ENCODE measurements at regions not wholly inside any gene's neighbourhood (a gene's known extent, or its start where the extent isn't known, plus 50 kb on each side); places are given as distances from the start of the nearest gene placed in this dataset.

- Histone ChIP-seq H3K4me2 (no peak overlapping the region), H4K20me1 (ENCODE audit: insufficient read depth, poor library complexity, severe bottlenecking) (no peaks in the 10 kb centered on the region), H3K4me3 (no peak overlapping the region), H3K27ac (no peak overlapping the region), H3K4me1 (ENCODE audit: insufficient read depth) (no peaks in the 10 kb centered on the region), H3K9me3 (ENCODE audit: low read depth) (no peaks in the 10 kb centered on the region), H3K36me3 (replicated peaks; ENCODE audit: insufficient read depth, low read depth) (no peaks in the 10 kb centered on the region), H3K9me2 (replicated peaks; ENCODE audit: insufficient read depth) (no peaks in the 10 kb centered on the region), H3K27me3 (no peaks in the 10 kb centered on the region), H2AFZ (no peak overlapping the region), H3K79me2 (no peaks in the 10 kb centered on the region)
- TF ChIP-seq EZH2 (IDR thresholded peaks at IDR 0.05; ENCODE audit: borderline replicate concordance) (no peak), EZH2phosphoT487 (IDR thresholded peaks at IDR 0.05; ENCODE audit: low read depth, severe bottlenecking, unreplicated experiment) (no peak)
- TF ChIP-seq, protein P1, sequence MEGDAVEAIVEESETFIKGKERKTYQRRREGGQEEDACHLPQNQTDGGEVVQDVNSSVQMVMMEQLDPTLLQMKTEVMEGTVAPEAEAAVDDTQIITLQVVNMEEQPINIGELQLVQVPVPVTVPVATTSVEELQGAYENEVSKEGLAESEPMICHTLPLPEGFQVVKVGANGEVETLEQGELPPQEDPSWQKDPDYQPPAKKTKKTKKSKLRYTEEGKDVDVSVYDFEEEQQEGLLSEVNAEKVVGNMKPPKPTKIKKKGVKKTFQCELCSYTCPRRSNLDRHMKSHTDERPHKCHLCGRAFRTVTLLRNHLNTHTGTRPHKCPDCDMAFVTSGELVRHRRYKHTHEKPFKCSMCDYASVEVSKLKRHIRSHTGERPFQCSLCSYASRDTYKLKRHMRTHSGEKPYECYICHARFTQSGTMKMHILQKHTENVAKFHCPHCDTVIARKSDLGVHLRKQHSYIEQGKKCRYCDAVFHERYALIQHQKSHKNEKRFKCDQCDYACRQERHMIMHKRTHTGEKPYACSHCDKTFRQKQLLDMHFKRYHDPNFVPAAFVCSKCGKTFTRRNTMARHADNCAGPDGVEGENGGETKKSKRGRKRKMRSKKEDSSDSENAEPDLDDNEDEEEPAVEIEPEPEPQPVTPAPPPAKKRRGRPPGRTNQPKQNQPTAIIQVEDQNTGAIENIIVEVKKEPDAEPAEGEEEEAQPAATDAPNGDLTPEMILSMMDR (IDR thresholded peaks at IDR 0.05; ENCODE audit: poor library complexity) = no peak
- no peak for DNase-seq (ENCODE audit: low spot score)
- WGBS (ENCODE audit: low lambda C conversion rate, missing lambda C conversion rate) = 75% methylated on average over 3 of the region's 3 CpGs
These were observed 114.2 kb upstream of the MIR17HG start for GRCh38 chr13:91233291-91233690.

DNA sequence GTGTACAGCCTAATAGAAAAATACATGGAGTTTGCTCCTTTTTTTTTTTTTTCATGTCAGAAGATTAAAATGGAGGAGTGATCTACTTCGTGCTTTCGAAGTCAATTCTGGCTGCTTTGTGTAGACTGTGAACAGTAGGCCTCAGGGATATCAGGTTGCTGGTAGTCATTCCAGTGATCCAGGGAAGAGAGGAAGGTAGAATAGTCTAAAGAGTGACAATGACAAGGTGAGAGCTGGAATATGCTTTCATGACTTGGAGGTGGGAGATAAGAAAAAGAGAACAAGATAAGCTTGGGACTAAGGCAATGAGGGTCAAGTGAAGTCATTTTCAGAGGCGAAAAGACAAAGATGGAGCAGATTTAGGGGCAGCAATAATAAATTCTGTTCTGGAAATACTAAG lies 111.3 kb upstream of the MIR17HG start:
- Histone ChIP-seq H3K9me3 (ENCODE audit: low read depth) (no peaks in the 10 kb centered on the region), H3K4me2 (no peak overlapping the region), H3K79me2 (no peaks in the 10 kb centered on the region), H3K27me3 (no peaks in the 10 kb centered on the region), H3K4me1 (ENCODE audit: insufficient read depth) (no peaks in the 10 kb centered on the region), H3K27ac (no peak overlapping the region), H3K9me2 (replicated peaks; ENCODE audit: insufficient read depth) (no peaks in the 10 kb centered on the region), H3K4me3 (no peak overlapping the region), H2AFZ (no peak overlapping the region), H3K36me3 (replicated peaks; ENCODE audit: insufficient read depth, low read depth) (no peaks in the 10 kb centered on the region), H4K20me1 (ENCODE audit: insufficient read depth, poor library complexity, severe bottlenecking) (no peaks in the 10 kb centered on the region)
- WGBS (ENCODE audit: low lambda C conversion rate, missing lambda C conversion rate) = 90% methylated on average over 3 of the region's 3 CpGs
- TF ChIP-seq EZH2 (IDR thresholded peaks at IDR 0.05; ENCODE audit: borderline replicate concordance) = no peak
- TF ChIP-seq, protein P1 (IDR thresholded peaks at IDR 0.05; ENCODE audit: poor library complexity) = no peak
- no peak for DNase-seq (ENCODE audit: low spot score)

DNA sequence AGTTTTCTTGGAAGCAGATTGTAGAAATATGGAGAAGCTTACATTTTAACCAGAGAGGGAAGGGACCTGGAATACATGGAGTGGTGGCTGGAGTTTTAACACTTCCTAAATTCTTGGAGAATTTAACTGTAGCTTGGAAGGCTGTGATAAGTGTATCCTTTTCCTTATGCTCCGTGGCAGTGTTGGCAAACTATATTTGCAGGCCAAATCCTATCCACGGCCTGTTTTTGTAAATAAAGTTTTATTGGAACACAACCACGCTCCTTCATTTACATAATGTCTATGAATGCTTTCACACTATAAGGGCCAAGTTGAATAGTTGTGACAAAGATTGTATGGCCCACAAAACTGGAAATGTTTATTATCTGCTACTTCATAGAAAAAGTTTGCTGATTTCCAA lies 110.6 kb upstream of the MIR17HG start:
- Histone ChIP-seq H3K36me3 (replicated peaks; ENCODE audit: insufficient read depth, low read depth) (no peaks in the 10 kb centered on the region), H3K4me1 (ENCODE audit: insufficient read depth) (no peaks in the 10 kb centered on the region), H3K4me3 (no peak overlapping the region), H3K9me2 (replicated peaks; ENCODE audit: insufficient read depth) (no peaks in the 10 kb centered on the region), H3K27ac (no peak overlapping the region), H3K4me2 (no peak overlapping the region), H3K27me3 (no peaks in the 10 kb centered on the region), H4K20me1 (ENCODE audit: insufficient read depth, poor library complexity, severe bottlenecking) (no peaks in the 10 kb centered on the region), H3K9me3 (ENCODE audit: low read depth) (no peaks in the 10 kb centered on the region), H2AFZ (no peak overlapping the region), H3K79me2 (no peaks in the 10 kb centered on the region)
- DNase-seq (ENCODE audit: low spot score) = no peak
- WGBS (ENCODE audit: low lambda C conversion rate, missing lambda C conversion rate) = 88% methylated on average over 3 of the region's 3 CpGs
- no peak for TF ChIP-seq EZH2phosphoT487 (IDR thresholded peaks at IDR 0.05; ENCODE audit: low read depth, severe bottlenecking, unreplicated experiment)
- no peak for TF ChIP-seq EZH2 (IDR thresholded peaks at IDR 0.05; ENCODE audit: borderline replicate concordance)
- TF ChIP-seq, protein P1 (IDR thresholded peaks at IDR 0.05; ENCODE audit: poor library complexity) = no peak

- TF ChIP-seq EZH2 (IDR thresholded peaks at IDR 0.05; ENCODE audit: borderline replicate concordance) = no peak
- TF ChIP-seq, protein P1 (IDR thresholded peaks at IDR 0.05; ENCODE audit: poor library complexity) = no peak
- TF ChIP-seq EZH2phosphoT487 (IDR thresholded peaks at IDR 0.05; ENCODE audit: low read depth, severe bottlenecking, unreplicated experiment) = no peak
- Histone ChIP-seq H3K27ac (no peak overlapping the region), H3K9me3 (ENCODE audit: low read depth) (no peaks in the 10 kb centered on the region), H3K27me3 (no peaks in the 10 kb centered on the region), H3K4me1 (ENCODE audit: insufficient read depth) (no peaks in the 10 kb centered on the region), H3K4me2 (no peak overlapping the region), H3K9me2 (replicated peaks; ENCODE audit: insufficient read depth) (no peaks in the 10 kb centered on the region), H4K20me1 (ENCODE audit: insufficient read depth, poor library complexity, severe bottlenecking) (no peaks in the 10 kb centered on the region), H3K4me3 (no peak overlapping the region), H3K79me2 (no peaks in the 10 kb centered on the region), H2AFZ (no peak overlapping the region), H3K36me3 (replicated peaks; ENCODE audit: insufficient read depth, low read depth) (no peaks in the 10 kb centered on the region)
- 88% methylated on average over 2 of the region's 2 CpGs for WGBS (ENCODE audit: low lambda C conversion rate, missing lambda C conversion rate)
- DNase-seq (ENCODE audit: low spot score) = no peak
These were observed 109.5 kb upstream of the MIR17HG start for GRCh38 chr13:91238036-91238435.
